PC-3 (cell line): ENCODE measurements at regions not wholly inside any gene's neighbourhood (a gene's known extent, or its start where the extent isn't known, plus 50 kb on each side); places are given as distances from the start of the nearest gene placed in this dataset.

Experiments
- ATAC-seq: fragments of 200-7000 bp; cut with Tn5 transposase; 2 replicates; pipeline ENCODE4 v1.9.1; 2020; ENCODE audit warnings: mild to moderate bottlenecking, moderate library complexity
- BruUV-seq: library from RNA; stranded (reverse); fragments of 400-500 nt; replicated peaks from 2 replicates; lab custom pipeline; 2021; lab: Mats Ljungman, UMichigan
- CTCF ChIA-PET: fragments of 300-600 bp; sonication (Branson Sonifier 250); formaldehyde crosslinking; loops from one replicate; lab custom pipeline; 2022; ENCODE audit warnings: antibody characterized with exemption; lab: Charles Lee
- POLR2A ChIA-PET: fragments of 300-600 bp; sonication (Branson Sonifier 250); formaldehyde crosslinking; loops from one replicate; lab custom pipeline; 2022; ENCODE audit warnings: antibody characterized with exemption; ENCODE audit not compliant: unreplicated experiment; lab: Charles Lee
- DNase-seq: peaks from one replicate; pipeline ENCODE4 v3.0.0-alpha.2; 2015
- H2AFZ ChIP-seq: fragments of 300-600 bp; sonication (generic); 2 replicates; pipeline ENCODE4 v1.6.0; 2016; ENCODE audit warnings: antibody characterized with exemption, low read length
- H3F3A ChIP-seq: fragments of 300-600 bp; sonication (generic); one replicate; pipeline ENCODE4 v1.6.0; 2017; ENCODE audit warnings: antibody characterized with exemption, low read length, control low read depth, mild to moderate bottlenecking; ENCODE audit not compliant: unreplicated experiment
- H3K27ac ChIP-seq: fragments of 300-600 bp; sonication (generic); 2 replicates; pipeline ENCODE4 v1.5.1; 2016; ENCODE audit warnings: mild to moderate bottlenecking, low read length
- H3K27me3 ChIP-seq: fragments of 300-600 bp; sonication (generic); 2 replicates; pipeline ENCODE4 v1.6.1; 2016; ENCODE audit warnings: low read length, mixed read lengths
- H3K36me3 ChIP-seq: fragments of 300-600 bp; sonication (generic); 2 replicates; pipeline ENCODE4 v1.6.1; 2016; ENCODE audit warnings: low read depth, mixed run types, low read length, mixed read lengths
- H3K4me1 ChIP-seq: fragments of 300-600 bp; sonication (generic); 2 replicates; pipeline ENCODE4 v1.5.1; 2016; ENCODE audit warnings: low read length; ENCODE audit not compliant: insufficient read depth
- H3K4me2 ChIP-seq: fragments of 300-600 bp; sonication (generic); 2 replicates; pipeline ENCODE4 v1.6.0; 2016; ENCODE audit warnings: low read length
- H3K4me3 ChIP-seq: fragments of 300-600 bp; sonication (generic); 2 replicates; pipeline ENCODE4 v1.5.1; 2016; ENCODE audit warnings: mild to moderate bottlenecking, low read length, mixed read lengths
- H3K79me2 ChIP-seq: fragments of 300-600 bp; sonication (generic); 2 replicates; pipeline ENCODE4 v1.6.1; 2017; ENCODE audit warnings: low read length, mixed read lengths
- H3K9ac ChIP-seq: fragments of 300-600 bp; sonication (generic); 2 replicates; pipeline ENCODE4 v1.6.0; 2016; ENCODE audit warnings: mild to moderate bottlenecking, low read length
- H3K9me2 ChIP-seq: fragments of 300-600 bp; sonication (generic); replicated peaks from 2 replicates; pipeline ENCODE4 v1.6.1; 2016; ENCODE audit warnings: mixed run types, low read length, mixed read lengths
- H3K9me3 ChIP-seq: fragments of 300-600 bp; sonication (generic); 2 replicates; pipeline ENCODE4 v1.6.1; 2016; ENCODE audit warnings: low read length, mixed read lengths
- H4K20me1 ChIP-seq: fragments of 300-600 bp; sonication (generic); 2 replicates; pipeline ENCODE4 v1.6.1; 2016; ENCODE audit warnings: low read length, mixed read lengths
- CTCF ChIP-seq: fragments of 300-600 bp; sonication (generic); conservative IDR thresholded peaks from 2 replicates; pipeline ENCODE4 v1.5.1; 2017; ENCODE audit warnings: antibody characterized with exemption, low read depth, mild to moderate bottlenecking, low read length
- EZH2 ChIP-seq: fragments of 300-600 bp; sonication (generic); IDR thresholded peaks from one replicate; pipeline ENCODE4 v1.6.1; 2017; ENCODE audit warnings: antibody characterized with exemption, mild to moderate bottlenecking, low read length; ENCODE audit not compliant: unreplicated experiment
- EZH2phosphoT487 ChIP-seq: fragments of 300-600 bp; sonication (generic); IDR thresholded peaks from 2 replicates; pipeline ENCODE4 v1.6.1; 2018; ENCODE audit warnings: mild to moderate bottlenecking, antibody characterized with exemption, low read length, borderline replicate concordance
- intact Hi-C: fragments of 100-400 bp; cut with micrococcal nuclease; formaldehyde crosslinking; loops from 2 replicates; pipeline ENCODE4 v1.9.0; 2023

GRCh38 chr6:44778513-44778912, 391.0 kb downstream of the CDC5L start:
- Histone ChIP-seq H2AFZ (no peak overlapping the region), H3K4me3 (no peak overlapping the region), H3K79me2 (no peaks in the 10 kb centered on the region), H3K27ac (no peak overlapping the region), H3K36me3 (no peaks in the 10 kb centered on the region), H3K4me2 (no peak overlapping the region), H3K27me3 (peaks cover 13% of the 10 kb centered on the region; the same call in 1 of the 2 replicates), H3K9me2 (no peaks in the 10 kb centered on the region), H3K9me3 (no peaks in the 10 kb centered on the region), H3K4me1 (no peaks in the 10 kb centered on the region), H3K9ac (no peak overlapping the region), H4K20me1 (no peaks in the 10 kb centered on the region), H3F3A (no peaks in the 10 kb centered on the region)
- intact Hi-C loops: no loop called here
- ATAC-seq: no peak
- DNase-seq: no peak
- BruUV-seq: no TSS peak
- ChIA-PET POLR2A (no interaction called here), CTCF (no interaction called here)
- TF ChIP-seq EZH2phosphoT487: no peak
- no peak; the same call in 1 of the 2 replicates for TF ChIP-seq CTCF
- no peak for TF ChIP-seq EZH2
